GM10248 (cell line): ENCODE measurements at regions not wholly inside any gene's neighbourhood (a gene's known extent, or its start where the extent isn't known, plus 50 kb on each side); places are given as distances from the start of the nearest gene placed in this dataset.

Experiments used
- CTCF ChIA-PET: fragments of 300-600 bp; sonication (Branson Sonifier 250); formaldehyde crosslinking; extraction: SDS; loops from one replicate; lab custom pipeline; 2021; ENCODE audit warnings: antibody characterized with exemption; lab: Yijun Ruan, JAX
- POLR2A ChIA-PET: fragments of 350-650 bp; sonication (Branson Sonifier 250); formaldehyde crosslinking; extraction: SDS; loops from one replicate; lab custom pipeline; 2020; ENCODE audit warnings: antibody characterized with exemption; lab: Yijun Ruan, JAX
- DNase-seq: peaks from one replicate; pipeline ENCODE4 v3.0.0; 2012; ENCODE audit errors: extremely low spot score
- CTCF ChIP-seq: IDR thresholded peaks from 2 replicates; pipeline ENCODE4 v1.5.1; 2012; ENCODE audit warnings: mild to moderate bottlenecking, low read depth; ENCODE audit errors: extremely low read depth, missing control alignments, control extremely low read depth

GRCh38 chr7:18221377-18222293 lies 194.0 kb upstream of the PRPS1L1 start:
- no peak for DNase-seq
- TF ChIP-seq CTCF, result no peak
- ChIA-PET POLR2A (no interaction called here), CTCF (no interaction called here)

- no peak for TF ChIP-seq CTCF
- DNase-seq, result no peak
- POLR2A ChIA-PET, result no interaction called here
- CTCF ChIA-PET, result no interaction called here
Measured at GRCh38 chr7:18222636-18223035, 195.0 kb upstream of the PRPS1L1 start.

- no peak for DNase-seq
- ChIA-PET POLR2A (no interaction called here), CTCF (interaction anchor here (1.7 kb wide), 1 partner anchor 11 kb away, joined by 6 read pairs; no protein-coding TSS in a partner anchor)
- no peak for TF ChIP-seq CTCF
Measured at GRCh38 chr7:18224138-18224537, 196.5 kb upstream of the PRPS1L1 start.

- ChIA-PET POLR2A (no interaction called here), CTCF (interaction anchor here (0.9 to 1.7 kb wide), 2 partner anchors 10 kb away, joined by 3 to 6 read pairs; no protein-coding TSS in a partner anchor)
- TF ChIP-seq CTCF, result no peak
- no peak for DNase-seq
Measured at GRCh38 chr7:18225067-18225466, 197.4 kb upstream of the PRPS1L1 start.

- CTCF ChIA-PET, result no interaction called here
- DNase-seq, result no peak
- POLR2A ChIA-PET, result no interaction called here
- no peak for TF ChIP-seq CTCF
Measured at GRCh38 chr7:18226598-18226997, 199.0 kb upstream of the PRPS1L1 start.

GRCh38 chr7:18228686-18229085 lies 201.0 kb upstream of the PRPS1L1 start:
- ChIA-PET POLR2A (no interaction called here), CTCF (no interaction called here)
- no peak for TF ChIP-seq CTCF
- DNase-seq, result no peak
